H1 (cell line): ENCODE measurements at regions not wholly inside any gene's neighbourhood (a gene's known extent, or its start where the extent isn't known, plus 50 kb on each side); places are given as distances from the start of the nearest gene placed in this dataset.

Source experiments
- BCL11A ChIP-seq, 2 experiments: IDR thresholded peaks; one replicate each; pipeline ENCODE4 v1.6.1; 2011; ENCODE audit warnings: low read depth in 2 of 2, low read length in 2 of 2, mild to moderate bottlenecking in 2 of 2
- CREB1 ChIP-seq: IDR thresholded peaks from 2 replicates; pipeline ENCODE4 v1.6.1; 2012; ENCODE audit warnings: inconsistent platforms
- EZH2 ChIP-seq: fragments of 200-600 bp; sonication (generic); IDR thresholded peaks from 2 replicates; pipeline ENCODE4 v1.7.1; 2012; ENCODE audit warnings: low read depth, mild to moderate bottlenecking, moderate library complexity, low read length, inconsistent platforms; ENCODE audit not compliant: severe bottlenecking
- GTF2F1 ChIP-seq: IDR thresholded peaks from 2 replicates; pipeline ENCODE4 v1.6.1; 2012; ENCODE audit warnings: low read depth, low read length, improper control_type of control experiment, borderline replicate concordance
- HDAC2 ChIP-seq, 2 experiments: fragments of 300-600 bp in 1 of 2; sonication (generic) in 1 of 2; IDR thresholded peaks; 2 replicates each; pipeline ENCODE4 v1.6.1; 2011 to 2012; ENCODE audit warnings: low read depth in 2 of 2, low read length in 2 of 2, mild to moderate bottlenecking in 2 of 2, moderate library complexity in 2 of 2, borderline replicate concordance in 1 of 2, inconsistent platforms in 1 of 2
- NANOG ChIP-seq: IDR thresholded peaks from 2 replicates; pipeline ENCODE4 v1.6.1; 2011; ENCODE audit warnings: low read length, low read depth, mild to moderate bottlenecking, inconsistent platforms; ENCODE audit not compliant: insufficient read depth, poor library complexity, severe bottlenecking
- PHF8 ChIP-seq: fragments of 200-600 bp; sonication (generic); conservative IDR thresholded peaks from 2 replicates; pipeline ENCODE4 v1.7.1; 2012; ENCODE audit warnings: low read depth, mild to moderate bottlenecking, inconsistent platforms, low read length, moderate library complexity
- TF ChIP-seq, protein P1 (sequence below): fragments of 300-600 bp; sonication (generic); IDR thresholded peaks from 2 replicates; pipeline ENCODE4 v1.7.1; 2012; ENCODE audit warnings: low read length, moderate library complexity, mild to moderate bottlenecking, inconsistent platforms; ENCODE audit not compliant: insufficient replicate concordance
- TF ChIP-seq, protein P2 (sequence below): IDR thresholded peaks from 2 replicates; pipeline ENCODE4 v1.6.1; 2012; ENCODE audit warnings: low read length, inconsistent platforms

DNA sequence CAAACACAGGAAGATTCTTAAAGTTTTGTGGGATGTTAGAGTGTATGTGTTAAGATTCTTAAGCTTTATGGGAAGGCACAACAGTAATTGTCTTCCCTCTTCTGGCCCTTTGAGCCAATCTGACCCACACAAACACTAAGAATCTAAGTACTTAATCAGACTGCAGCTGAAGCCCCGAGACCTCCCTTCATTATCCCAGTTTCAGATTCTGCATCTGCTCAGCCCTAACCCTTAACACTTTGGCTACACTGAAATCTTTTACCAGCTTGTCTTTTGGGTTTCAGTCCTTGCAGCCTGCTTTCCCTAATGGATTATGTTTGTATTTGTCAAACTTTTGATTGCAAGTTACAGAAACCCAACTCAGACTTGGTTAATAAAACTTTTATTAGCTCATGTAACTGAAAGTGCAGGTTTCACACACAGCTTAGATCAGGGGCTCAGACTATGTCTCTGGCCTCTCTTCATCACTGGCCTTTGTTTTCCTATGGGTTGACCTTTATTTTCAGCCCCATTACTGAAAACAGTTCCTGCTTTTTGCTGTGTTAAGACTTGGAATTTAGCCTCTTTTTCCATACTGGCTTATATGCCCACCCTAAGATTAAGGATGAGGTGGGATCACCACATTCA lies 71.5 kb downstream of the COX7C start (continued):
- TF ChIP-seq, protein P1, sequence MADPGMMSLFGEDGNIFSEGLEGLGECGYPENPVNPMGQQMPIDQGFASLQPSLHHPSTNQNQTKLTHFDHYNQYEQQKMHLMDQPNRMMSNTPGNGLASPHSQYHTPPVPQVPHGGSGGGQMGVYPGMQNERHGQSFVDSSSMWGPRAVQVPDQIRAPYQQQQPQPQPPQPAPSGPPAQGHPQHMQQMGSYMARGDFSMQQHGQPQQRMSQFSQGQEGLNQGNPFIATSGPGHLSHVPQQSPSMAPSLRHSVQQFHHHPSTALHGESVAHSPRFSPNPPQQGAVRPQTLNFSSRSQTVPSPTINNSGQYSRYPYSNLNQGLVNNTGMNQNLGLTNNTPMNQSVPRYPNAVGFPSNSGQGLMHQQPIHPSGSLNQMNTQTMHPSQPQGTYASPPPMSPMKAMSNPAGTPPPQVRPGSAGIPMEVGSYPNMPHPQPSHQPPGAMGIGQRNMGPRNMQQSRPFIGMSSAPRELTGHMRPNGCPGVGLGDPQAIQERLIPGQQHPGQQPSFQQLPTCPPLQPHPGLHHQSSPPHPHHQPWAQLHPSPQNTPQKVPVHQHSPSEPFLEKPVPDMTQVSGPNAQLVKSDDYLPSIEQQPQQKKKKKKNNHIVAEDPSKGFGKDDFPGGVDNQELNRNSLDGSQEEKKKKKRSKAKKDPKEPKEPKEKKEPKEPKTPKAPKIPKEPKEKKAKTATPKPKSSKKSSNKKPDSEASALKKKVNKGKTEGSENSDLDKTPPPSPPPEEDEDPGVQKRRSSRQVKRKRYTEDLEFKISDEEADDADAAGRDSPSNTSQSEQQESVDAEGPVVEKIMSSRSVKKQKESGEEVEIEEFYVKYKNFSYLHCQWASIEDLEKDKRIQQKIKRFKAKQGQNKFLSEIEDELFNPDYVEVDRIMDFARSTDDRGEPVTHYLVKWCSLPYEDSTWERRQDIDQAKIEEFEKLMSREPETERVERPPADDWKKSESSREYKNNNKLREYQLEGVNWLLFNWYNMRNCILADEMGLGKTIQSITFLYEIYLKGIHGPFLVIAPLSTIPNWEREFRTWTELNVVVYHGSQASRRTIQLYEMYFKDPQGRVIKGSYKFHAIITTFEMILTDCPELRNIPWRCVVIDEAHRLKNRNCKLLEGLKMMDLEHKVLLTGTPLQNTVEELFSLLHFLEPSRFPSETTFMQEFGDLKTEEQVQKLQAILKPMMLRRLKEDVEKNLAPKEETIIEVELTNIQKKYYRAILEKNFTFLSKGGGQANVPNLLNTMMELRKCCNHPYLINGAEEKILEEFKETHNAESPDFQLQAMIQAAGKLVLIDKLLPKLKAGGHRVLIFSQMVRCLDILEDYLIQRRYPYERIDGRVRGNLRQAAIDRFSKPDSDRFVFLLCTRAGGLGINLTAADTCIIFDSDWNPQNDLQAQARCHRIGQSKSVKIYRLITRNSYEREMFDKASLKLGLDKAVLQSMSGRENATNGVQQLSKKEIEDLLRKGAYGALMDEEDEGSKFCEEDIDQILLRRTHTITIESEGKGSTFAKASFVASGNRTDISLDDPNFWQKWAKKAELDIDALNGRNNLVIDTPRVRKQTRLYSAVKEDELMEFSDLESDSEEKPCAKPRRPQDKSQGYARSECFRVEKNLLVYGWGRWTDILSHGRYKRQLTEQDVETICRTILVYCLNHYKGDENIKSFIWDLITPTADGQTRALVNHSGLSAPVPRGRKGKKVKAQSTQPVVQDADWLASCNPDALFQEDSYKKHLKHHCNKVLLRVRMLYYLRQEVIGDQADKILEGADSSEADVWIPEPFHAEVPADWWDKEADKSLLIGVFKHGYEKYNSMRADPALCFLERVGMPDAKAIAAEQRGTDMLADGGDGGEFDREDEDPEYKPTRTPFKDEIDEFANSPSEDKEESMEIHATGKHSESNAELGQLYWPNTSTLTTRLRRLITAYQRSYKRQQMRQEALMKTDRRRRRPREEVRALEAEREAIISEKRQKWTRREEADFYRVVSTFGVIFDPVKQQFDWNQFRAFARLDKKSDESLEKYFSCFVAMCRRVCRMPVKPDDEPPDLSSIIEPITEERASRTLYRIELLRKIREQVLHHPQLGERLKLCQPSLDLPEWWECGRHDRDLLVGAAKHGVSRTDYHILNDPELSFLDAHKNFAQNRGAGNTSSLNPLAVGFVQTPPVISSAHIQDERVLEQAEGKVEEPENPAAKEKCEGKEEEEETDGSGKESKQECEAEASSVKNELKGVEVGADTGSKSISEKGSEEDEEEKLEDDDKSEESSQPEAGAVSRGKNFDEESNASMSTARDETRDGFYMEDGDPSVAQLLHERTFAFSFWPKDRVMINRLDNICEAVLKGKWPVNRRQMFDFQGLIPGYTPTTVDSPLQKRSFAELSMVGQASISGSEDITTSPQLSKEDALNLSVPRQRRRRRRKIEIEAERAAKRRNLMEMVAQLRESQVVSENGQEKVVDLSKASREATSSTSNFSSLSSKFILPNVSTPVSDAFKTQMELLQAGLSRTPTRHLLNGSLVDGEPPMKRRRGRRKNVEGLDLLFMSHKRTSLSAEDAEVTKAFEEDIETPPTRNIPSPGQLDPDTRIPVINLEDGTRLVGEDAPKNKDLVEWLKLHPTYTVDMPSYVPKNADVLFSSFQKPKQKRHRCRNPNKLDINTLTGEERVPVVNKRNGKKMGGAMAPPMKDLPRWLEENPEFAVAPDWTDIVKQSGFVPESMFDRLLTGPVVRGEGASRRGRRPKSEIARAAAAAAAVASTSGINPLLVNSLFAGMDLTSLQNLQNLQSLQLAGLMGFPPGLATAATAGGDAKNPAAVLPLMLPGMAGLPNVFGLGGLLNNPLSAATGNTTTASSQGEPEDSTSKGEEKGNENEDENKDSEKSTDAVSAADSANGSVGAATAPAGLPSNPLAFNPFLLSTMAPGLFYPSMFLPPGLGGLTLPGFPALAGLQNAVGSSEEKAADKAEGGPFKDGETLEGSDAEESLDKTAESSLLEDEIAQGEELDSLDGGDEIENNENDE, result no peak
- no peak for TF ChIP-seq BCL11A (IDR thresholded peaks at IDR 0.05; ENCODE audit: low read depth in 2 of 2, low read length in 2 of 2)
- TF ChIP-seq GTF2F1, result no peak
- TF ChIP-seq NANOG, result no peak
- TF ChIP-seq, protein P2, sequence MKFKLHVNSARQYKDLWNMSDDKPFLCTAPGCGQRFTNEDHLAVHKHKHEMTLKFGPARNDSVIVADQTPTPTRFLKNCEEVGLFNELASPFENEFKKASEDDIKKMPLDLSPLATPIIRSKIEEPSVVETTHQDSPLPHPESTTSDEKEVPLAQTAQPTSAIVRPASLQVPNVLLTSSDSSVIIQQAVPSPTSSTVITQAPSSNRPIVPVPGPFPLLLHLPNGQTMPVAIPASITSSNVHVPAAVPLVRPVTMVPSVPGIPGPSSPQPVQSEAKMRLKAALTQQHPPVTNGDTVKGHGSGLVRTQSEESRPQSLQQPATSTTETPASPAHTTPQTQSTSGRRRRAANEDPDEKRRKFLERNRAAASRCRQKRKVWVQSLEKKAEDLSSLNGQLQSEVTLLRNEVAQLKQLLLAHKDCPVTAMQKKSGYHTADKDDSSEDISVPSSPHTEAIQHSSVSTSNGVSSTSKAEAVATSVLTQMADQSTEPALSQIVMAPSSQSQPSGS, result no peak
- no peak for TF ChIP-seq HDAC2 (IDR thresholded peaks at IDR 0.05; ENCODE audit: borderline replicate concordance in 1 of 2, low read depth in 2 of 2, low read length in 2 of 2)
- no peak for TF ChIP-seq EZH2
- no peak for TF ChIP-seq CREB1
- no peak for TF ChIP-seq PHF8
